GM19455 (cell line): ENCODE measurements at regions not wholly inside any gene's neighbourhood (a gene's known extent, or its start where the extent isn't known, plus 50 kb on each side); places are given as distances from the start of the nearest gene placed in this dataset.

ENCODE experiments used
- ATAC-seq: cut with Tn5 transposase; IDR thresholded peaks from one replicate; pipeline ENCODE4 v1.9.1; 2021; ENCODE audit not compliant: unreplicated experiment

DNA sequence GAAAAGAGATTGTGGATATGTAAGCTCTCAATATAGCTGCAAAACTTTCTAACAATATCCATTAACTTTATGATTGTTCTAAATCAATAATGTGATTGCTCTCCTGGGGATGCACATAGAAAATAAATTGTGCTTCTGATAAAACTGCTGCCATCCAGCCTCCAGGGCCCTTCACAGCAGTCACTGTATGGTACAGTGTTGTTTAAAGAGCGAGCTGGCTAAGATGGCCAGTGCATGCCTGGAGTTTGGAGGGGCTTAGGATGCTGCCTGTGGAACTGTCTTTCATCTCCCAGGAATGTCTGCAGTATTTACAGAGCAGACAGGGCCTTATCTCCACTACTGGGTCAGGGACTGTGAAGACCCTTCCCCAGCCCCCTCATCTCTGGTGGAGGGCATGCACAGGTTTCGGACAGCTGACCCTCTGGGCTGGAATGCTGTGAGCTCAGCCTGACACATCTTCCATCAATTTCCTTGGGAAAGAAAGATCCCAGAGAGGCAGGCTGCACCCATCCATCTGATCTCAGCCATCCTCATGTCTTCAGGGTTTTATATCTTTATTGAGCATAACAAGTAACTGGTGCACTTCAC, 137.0 kb downstream of the PLPP3 start:
- no peak for ATAC-seq

DNA sequence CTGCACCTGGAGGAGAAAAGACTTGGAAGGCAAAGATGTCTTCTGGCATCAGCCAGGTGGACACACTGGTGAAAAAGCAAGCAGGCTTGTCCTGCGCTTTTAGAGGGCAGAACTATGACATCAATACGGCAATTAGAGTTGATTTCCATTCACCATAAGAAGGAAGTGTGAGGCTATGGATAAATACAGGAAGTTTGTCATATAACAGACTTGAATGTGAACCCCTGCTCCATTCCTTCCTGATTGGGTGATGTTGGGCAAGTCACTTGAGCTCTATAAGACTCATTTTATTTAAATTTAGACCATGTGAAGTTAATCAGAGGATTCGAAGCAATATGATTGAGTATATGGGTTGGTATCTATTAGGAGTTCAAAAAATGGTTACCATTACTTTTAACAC, 137.8 kb downstream of the PLPP3 start:
- no peak for ATAC-seq

DNA sequence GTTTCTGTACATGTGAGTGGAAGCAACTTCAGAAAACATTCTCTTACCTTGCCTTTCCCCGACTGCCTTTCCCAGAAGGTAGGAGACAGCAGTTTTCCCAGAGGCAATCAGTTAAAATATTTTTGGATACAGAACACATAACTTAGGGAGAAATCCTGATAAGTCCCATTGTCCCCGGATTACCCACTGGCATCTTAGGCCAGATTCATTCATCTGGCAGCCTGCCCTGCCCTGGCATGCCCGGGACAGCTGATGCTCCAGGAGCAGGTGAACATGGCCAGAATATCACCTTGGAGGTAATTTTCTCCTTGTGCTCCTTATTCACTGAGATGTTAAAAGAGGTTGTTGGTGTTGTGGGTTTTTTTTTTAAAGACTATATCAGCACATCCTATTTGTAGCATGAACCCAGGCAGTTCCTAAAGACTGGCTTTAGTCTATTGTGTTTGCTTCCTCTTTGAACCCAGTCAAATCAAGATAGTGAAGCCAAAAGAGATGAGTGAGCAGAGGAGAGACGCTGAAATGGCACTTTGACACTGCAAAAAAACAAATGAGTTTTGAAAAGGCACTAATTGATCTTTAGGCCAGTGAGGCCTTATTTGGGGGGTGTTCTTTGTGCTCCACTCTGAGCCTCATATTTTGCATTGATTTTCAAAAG, 139.6 kb downstream of the PLPP3 start:
- ATAC-seq, result no peak

DNA sequence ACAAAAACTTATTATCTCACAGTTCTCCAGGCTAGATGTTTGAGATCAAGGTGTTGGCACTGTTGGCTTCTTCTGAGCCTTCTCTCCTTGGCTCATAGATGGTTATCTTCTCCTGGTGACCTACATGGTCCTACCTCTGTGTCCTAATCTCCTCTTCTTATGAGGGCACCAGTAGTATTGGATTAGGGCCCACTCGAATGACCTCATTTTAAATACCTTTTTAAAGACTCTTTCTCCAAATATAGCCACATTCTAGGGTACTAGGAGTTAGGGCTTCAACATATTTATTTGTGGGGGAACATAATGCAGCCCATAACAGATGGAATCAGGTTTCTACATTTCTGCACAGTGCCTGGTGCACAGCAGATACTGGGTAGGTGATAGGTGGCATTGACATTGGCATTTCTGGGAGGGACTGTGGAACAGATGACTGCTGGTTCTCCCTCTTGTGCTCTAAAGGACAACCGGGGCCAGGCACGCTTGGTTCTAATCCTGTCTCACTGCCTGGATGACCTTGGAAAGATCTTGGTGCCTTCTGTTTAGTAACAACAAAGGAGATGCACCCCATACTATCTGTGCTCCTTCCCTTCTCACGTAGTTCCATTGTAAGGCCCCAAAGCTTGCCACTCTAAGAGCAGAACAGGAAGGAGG, 140.3 kb downstream of the PLPP3 start:
- ATAC-seq, result no peak

DNA sequence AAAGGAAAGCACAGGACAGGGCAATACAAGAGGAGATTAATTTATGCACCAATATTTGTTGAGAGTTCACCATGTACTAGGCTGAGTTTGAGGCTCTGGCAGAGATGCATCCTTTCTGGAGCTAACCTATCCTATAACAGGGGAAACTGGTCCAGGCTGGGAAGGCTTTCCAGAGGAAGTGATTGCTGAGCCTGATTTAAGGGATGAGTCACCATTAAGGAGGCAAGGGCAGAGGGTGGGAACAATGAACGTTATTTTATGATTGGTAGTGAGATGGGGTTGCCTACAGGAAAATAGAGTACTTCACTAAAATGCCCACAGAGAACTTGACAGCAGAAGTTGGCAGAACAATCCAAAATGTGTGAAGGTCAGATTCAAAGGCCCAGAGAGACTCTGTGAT, 141.4 kb downstream of the PLPP3 start:
- ATAC-seq, result no peak

DNA sequence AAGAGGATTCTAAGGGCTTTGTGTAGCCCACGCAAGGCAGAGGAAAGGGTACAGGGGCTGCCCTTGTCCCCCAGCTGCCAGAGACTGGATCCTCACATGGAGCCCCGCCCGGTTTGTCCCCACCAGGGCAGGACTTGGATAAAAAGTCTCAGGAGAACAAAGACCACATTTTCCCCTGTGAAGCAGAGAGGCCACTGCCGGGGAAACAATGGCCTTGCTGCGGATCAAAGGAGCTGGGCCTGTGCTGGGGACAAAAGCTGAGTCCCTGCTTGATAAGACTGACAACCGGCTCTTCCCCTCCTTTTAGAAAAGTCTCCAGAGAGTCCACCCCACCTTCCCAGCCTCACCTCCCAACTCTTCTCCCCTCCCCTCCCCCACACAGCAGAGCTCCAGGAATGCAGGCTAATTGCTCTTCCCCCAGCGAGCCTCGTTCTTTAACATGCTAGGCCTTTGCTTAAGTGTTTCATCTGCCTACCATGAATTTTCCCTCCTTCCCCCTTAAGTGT, 142.4 kb downstream of the PLPP3 start:
- ATAC-seq, result no peak

DNA sequence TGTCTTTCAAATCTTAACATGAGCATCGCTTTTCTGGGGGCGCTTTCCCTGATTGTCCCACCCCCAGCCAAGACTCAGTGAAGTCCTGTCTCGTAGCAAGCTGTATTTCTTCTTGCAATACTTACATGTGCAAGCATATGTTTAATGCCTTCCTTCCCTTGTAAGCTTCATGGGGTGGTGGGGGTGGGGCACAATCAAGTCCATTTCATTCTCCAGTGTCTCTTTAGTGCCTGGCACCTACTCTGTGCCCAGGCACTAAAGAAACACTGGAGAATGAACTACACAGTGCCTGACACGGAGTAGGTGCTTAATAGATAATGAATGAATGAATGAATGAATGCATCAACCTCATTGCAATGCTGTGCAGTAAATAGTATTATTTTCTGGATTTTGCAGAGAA, 143.1 kb downstream of the PLPP3 start:
- ATAC-seq, result no peak

DNA sequence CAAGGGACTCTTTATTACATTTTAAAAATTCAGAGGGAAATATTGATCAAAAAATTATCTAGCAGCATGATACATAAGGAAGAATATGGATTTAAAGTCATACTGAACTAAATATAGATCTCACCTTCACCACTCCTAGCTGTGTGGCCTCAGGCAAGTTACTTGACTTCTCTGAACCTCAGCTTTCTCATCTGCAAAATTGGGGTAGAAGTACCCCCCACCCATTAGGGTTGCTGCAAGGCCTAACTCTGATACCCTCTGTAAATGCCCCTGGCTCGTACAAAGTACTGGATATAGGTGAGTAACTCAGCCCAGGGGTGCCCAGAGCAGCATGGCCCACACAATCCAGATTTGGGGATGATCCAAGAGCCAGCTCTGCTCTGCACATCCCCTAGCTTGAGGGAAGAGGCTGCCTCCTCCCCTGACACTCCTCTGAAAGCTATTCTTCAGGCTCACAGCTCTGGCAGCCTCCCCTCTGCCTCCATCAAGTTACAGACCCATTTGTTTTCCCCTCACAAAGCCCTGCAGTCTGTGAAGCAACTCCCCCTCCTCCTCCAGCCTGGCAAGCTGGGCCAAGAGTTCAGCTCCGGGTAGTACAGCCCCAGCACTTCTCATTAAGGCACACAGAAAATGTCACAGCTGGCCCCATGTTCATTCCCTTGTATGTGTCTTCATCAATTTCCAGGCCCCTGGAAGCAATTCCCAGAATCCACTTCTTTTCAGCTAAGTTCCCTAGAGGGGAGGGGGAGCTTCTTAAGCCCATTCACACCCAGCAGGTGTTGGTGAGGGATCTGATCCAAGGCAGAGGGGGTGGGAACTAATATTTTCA, 143.7 kb downstream of the PLPP3 start:
- ATAC-seq, result no peak

DNA sequence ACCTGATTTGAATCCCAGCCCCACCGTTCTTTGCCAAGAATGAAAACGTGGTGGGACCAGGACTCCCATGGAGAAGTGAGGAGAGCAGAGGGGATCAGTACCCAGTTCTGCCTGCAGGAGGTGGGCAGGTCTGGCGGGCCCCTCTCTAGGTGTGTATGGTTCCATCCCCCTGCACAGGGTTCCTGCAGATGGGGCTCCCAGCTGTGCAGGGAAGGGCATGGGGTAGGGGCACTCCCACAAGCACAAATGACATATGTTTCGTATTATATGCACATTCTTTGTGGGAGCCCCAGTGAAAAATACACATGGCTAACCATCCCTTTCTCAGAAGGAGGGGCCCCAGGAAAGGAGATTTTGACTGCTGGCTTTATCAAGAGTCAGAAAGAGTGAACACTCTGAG, 144.6 kb downstream of the PLPP3 start:
- ATAC-seq, result no peak

DNA sequence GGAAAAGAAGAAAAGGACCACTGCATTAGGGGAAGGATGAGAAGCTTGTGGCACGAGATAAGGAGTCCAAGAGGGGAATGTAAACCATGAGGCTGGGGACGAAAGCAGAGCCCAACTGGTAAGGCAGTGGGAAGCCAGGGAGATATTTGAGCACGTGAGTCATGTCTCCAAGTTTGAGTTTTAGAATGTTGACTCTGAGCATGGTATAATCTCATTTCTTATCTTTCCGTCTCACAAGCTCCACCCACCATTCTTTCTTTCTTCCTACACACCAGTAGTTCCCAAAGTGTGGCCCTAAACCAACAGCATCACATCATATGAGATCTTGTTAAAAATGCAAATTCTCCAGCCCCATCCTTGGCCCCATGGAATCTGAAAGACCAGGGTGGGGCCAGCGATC, 145.3 kb downstream of the PLPP3 start:
- no peak for ATAC-seq

DNA sequence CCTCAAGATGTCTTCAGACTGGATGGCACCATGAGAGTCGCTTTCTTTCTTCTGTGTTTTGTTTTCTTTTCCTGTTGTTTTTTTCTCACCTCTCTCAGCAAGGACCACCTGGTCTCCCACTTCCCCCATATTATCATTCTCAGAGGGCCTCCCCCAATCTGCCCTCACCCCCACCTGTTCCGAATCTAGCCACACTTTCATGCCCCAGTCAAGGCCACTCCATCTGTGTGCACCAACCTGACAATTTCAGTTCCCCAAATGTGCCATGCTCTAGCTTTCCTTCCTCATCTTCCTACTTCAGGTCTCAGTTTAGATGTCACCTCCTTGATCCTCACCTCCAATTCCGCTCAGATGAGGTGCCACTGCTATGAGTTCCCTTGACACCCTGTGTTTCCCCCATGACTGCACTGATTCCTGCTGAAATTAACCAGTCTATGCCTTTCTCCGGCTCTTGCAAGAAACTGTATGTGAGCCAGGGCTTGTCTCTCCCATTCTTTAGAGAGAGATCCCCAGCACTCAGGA, 146.2 kb downstream of the PLPP3 start:
- no peak for ATAC-seq

DNA sequence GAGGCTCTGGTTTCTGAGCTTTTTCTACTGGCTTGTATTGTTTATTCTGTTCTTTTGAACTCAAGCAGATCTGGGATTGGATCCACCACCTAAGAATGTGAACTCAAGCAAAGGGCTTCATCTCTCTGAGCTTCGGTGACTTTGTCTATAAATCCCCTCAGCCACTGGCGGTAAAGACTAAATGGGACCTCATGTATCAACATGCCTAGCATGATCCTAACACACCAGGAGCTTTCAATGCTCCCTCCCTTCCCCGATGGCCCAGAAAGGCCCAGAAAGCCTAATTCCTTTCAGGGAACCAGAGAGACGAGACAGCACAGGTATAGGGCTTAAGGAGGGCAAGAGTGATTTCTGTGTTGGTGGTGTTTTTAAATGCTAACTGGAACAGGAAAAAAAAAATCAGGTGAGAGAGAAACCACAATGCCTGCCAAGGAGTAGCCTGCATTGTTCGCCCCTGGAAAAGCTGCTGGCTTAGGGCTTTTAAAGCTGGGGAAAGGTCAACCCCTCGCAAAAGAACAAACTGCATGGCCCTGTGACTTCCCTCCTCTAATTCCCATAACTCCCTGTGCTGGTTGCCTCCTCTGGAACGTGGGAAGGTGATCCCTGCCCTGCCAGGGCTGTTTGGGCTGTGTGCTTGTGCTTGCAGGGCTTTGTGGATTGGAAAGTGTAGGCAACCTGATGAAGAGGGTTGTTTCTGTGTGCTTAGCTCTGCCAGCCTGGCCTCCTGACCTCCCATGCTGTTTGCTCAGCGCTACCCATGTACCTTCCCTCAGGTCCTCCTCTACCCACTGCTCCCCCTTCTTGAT, 147.0 kb downstream of the PLPP3 start:
- no peak for ATAC-seq

DNA sequence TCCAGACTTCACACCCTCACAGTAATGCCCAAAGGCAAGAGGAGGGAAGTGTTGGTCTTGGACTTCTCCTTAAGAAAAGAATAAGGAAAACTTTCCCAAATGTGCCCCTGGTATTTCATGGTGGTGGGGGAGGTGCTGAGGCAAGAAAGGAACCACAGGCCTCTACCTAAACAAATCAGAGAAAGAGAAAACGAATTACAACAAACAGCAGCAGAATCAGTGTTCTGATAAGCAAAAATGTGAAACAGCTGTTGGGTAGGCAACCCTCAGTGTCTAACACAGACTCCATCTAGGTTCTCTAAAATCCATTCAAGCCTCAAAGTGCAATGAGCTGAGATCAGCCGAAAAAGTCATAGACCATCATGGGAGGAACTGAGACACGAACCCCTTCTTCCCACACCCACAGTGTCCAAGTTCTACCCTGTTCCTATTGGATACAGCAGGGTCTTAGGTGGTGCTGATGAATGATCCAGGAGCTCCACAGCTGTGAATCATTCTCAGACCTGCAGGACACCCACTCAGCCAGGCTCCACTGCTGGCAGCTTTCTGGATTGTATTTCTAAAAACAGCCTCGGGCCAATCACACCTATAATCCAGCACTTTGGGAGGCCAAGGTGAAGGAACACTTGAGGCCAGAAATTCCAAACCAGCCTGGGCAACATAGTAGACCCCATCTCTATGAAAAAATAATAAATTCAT, 149.1 kb downstream of the PLPP3 start:
- no peak for ATAC-seq

DNA sequence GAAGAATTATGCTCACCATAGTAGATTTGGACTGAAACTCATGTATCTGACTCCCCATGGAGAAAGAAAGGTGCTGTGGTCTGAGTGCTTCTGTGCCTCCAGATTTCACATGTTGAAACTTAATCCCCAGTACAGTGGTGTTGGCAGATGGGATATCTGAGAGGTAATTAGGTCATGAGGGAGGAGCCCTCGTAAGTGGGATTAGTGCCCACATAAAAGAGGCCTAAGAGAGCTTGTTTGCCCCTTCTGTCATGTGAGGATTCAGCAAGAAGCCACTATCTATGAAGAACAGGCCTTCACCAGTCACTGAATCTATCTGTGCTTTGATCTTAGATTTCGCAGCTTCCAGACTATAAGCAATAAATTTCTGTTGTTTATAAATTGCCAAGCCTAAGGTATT, 150.1 kb downstream of the PLPP3 start:
- ATAC-seq, result no peak

DNA sequence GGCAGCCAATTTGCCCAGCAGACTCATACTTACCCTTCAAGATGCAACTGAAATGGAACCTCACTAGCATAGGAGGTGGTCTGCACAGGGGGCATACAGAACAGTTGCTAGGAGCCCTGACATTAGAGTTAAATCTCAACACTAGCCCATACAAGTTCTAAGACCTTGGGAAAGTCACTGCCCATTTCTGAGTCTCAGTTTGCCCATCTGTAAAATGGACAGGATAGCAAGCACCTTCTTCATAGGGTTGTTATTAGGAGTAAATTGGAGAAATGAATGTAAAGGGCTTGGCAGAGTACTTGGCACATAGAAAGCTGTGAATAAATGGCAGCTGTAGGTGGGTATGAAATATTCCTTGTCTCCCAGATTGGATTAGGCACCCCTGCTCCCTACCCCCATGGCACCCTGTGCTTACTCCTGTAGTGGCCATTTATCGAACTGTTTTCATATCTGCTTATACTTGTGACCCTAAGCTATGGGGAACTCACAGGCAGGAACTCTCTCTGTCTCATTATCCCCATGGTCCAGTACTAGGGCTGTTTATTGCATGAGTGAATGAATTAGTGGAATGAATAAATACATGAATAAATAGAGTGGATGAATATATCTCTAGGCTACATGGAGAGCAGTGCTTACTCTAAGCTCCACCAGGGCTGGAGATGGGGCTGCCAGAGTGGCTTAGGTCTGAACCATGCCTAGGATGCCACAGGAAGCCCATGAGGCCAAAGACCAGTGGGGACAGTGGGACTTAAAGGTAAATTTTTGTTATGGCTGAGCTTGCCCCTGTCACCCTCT, 152.6 kb downstream of the PLPP3 start:
- ATAC-seq, result no peak

DNA sequence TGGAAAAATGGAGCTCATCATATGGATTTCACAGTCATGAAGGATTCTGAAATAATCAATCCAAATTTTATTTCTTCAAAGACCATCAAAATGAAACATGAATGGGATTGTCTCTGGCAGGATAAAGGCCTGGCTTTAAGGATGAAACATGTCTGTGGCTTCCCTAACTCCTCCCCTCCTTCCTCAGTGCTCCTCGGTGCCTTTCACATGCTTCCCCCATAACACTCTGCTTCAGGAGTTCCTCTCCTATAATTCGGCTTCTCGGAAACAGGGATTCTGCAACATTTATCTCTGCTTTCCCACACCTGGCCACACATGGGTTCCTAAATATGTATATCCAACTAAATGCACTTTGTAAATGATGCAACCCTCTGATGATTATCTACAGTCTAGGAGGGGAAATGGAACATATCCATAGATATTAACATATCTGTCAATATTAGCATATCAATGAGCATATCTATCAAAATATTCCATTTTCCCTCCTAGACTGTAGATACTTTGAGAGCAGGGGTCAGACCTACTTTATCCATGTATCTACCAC, 153.8 kb downstream of the PLPP3 start:
- no peak for ATAC-seq

DNA sequence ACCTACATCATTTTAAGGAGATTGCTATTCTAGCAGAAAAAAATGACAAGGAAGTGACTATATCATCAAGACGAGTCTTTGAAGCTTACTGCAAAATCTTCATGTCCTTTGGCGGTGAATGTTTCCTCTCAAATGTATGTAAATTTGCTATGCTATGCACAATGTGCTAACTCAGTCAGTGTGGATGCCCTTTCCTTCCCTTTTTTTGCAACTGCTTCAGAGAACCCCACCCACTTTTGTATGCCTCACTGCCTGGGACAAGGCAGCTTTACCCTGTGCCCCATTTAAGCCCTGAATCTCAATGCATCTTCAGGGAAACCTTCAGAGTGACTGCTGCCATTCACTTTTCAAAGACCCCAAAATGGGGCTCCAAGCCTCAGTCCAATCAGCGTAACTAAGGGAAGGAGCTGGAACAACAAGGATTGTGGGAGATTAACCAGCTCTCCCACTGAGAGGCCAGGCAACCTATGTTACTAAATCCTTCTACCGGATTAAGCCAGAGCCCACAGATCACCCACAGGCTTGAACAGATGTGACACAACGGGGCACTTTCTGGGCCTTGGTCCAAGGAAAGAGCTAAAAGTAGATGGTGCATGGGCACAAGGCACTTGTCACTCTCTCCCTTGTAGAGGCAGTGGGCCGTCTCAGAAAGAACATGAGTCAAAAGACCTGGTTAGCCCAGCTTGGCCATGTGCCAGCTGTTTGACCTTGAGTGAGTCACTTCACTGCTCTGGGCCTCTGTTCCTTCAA, 154.4 kb downstream of the PLPP3 start:
- ATAC-seq, result no peak

DNA sequence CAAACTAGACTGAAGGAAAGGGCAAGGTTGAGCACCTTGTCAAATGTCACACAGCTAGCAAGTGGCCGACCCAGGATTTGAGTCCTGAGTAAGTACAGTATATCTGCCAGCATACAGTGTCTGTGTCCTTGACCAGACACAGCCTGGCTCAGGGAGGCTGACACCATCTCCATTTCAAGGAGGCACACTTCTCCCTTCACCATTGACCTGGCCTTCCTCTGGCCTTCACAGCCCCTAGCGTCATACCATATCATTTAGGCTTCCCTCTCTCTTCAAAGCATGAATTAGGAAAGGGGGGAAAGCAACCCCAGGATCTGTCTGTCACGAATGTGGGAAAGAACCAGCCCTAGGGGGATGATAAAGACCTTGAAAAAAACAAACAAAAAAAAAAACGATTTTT, 155.6 kb downstream of the PLPP3 start:
- no peak for ATAC-seq
